ENCODE measurements at regions not wholly inside any gene's neighbourhood (a gene's known extent, or its start where the extent isn't known, plus 50 kb on each side); places are given as distances from the start of the nearest gene placed in this dataset.

DNA sequence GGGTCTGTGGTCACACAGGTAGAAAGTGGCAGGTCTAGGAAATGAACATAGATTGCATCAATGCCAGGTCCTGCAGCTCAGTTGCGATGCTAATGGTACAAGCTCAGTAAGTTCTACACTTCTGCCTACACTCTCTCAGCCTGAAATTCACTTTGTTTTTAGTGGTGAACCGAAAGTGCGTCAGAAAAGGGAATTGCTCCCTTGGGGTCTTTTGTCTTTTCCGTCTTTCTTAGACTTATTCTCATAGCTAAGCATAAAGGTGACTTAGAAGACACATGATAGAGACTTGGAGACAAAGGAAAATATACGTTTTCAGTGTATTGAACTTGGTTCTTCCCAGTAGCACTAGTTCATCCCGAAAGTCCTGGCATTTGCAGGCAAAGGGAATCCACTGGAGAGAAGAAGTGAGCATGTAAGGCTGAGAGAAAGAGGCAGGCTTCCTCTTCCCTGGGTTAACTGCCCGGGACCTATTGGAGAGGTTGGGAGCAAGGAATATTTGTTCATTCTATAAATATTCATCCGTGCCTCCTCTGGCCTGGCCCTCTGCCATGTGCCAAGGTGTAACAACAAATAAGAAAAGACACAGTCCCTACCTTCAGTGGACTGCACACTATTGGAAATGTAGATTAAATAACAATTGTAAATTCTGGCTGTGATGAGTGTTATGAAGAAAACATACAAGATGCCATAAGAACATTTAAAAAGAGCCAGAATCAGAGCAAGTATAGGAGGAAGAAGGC lies 785.8 kb downstream of the MED13L start:
- Mint-ChIP-seq H3K36me3 (ENCODE audit: low read depth, unreplicated experiment) (no peaks in the 10 kb centered on the region), H3K9me3 (ENCODE audit: unreplicated experiment) (no peaks in the 10 kb centered on the region), H3K27me3 (ENCODE audit: unreplicated experiment) (no peaks in the 10 kb centered on the region), H3K4me1 (ENCODE audit: unreplicated experiment) (no peaks in the 10 kb centered on the region), H3K4me3 (ENCODE audit: unreplicated experiment) (no peak overlapping the region), H3K27ac (ENCODE audit: unreplicated experiment) (no peak overlapping the region)
- no peak for DNase-seq (ENCODE audit: low spot score)
- TF ChIP-seq, protein P1, sequence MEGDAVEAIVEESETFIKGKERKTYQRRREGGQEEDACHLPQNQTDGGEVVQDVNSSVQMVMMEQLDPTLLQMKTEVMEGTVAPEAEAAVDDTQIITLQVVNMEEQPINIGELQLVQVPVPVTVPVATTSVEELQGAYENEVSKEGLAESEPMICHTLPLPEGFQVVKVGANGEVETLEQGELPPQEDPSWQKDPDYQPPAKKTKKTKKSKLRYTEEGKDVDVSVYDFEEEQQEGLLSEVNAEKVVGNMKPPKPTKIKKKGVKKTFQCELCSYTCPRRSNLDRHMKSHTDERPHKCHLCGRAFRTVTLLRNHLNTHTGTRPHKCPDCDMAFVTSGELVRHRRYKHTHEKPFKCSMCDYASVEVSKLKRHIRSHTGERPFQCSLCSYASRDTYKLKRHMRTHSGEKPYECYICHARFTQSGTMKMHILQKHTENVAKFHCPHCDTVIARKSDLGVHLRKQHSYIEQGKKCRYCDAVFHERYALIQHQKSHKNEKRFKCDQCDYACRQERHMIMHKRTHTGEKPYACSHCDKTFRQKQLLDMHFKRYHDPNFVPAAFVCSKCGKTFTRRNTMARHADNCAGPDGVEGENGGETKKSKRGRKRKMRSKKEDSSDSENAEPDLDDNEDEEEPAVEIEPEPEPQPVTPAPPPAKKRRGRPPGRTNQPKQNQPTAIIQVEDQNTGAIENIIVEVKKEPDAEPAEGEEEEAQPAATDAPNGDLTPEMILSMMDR (IDR thresholded peaks at IDR 0.05; ENCODE audit: unreplicated experiment), result no peak

DNA sequence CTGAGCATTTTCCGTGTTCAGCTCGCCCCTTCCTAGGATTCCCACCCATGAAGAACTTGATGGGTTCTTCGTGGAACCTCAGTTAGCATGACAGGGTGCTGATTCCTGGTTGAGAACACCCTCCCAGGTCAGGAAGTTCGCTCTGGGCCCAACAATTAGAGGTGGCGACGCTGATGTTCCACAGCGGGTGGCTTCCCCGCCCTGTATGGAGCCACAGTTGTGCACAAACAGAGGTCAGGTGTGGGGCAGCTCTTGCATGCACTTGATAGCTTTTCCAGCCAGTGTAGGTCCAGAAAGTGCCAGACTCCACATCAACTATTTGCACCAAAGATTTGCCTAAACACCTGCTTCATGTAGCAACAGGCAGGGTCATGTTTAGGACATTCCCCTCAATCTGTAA lies 788.2 kb downstream of the MED13L start:
- no peak for DNase-seq (ENCODE audit: low spot score)
- H3K4me1 Mint-ChIP-seq (ENCODE audit: unreplicated experiment), result no peaks in the 10 kb centered on the region
- no peak overlapping the region for H3K27ac Mint-ChIP-seq (ENCODE audit: unreplicated experiment)
- H3K9me3 Mint-ChIP-seq (ENCODE audit: unreplicated experiment), result no peaks in the 10 kb centered on the region
- no peaks in the 10 kb centered on the region for H3K27me3 Mint-ChIP-seq (ENCODE audit: unreplicated experiment)
- H3K4me3 Mint-ChIP-seq (ENCODE audit: unreplicated experiment), result no peak overlapping the region
- TF ChIP-seq, protein P1 (IDR thresholded peaks at IDR 0.05; ENCODE audit: unreplicated experiment), result no peak
- no peaks in the 10 kb centered on the region for H3K36me3 Mint-ChIP-seq (ENCODE audit: low read depth, unreplicated experiment)

DNA sequence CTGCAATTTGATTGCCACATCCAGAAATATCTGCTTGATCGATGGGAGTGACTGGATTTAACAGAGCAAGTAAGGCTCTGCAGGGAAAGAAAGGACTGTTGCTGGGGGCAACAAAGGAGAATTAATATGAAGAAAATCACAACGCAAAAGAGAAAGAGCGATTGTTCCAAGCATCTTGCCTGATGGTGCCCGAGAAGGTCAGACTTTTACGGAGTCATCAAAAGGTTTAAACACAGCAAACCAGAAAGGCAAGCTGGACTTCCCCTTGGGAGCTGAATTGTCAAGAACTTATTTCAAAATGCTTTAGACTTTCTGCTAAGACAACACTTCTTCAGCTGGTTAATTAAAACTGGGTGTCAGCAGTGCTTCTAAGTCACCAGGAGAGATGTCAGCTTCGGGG lies 791.5 kb downstream of the MED13L start:
- Mint-ChIP-seq H3K9me3 (ENCODE audit: unreplicated experiment) (no peaks in the 10 kb centered on the region), H3K4me1 (ENCODE audit: unreplicated experiment) (no peaks in the 10 kb centered on the region), H3K4me3 (ENCODE audit: unreplicated experiment) (no peak overlapping the region), H3K27me3 (ENCODE audit: unreplicated experiment) (no peaks in the 10 kb centered on the region), H3K27ac (ENCODE audit: unreplicated experiment) (no peak overlapping the region), H3K36me3 (ENCODE audit: low read depth, unreplicated experiment) (no peaks in the 10 kb centered on the region)
- no peak for DNase-seq (ENCODE audit: low spot score)
- TF ChIP-seq, protein P1 (IDR thresholded peaks at IDR 0.05; ENCODE audit: unreplicated experiment), result no peak

DNA sequence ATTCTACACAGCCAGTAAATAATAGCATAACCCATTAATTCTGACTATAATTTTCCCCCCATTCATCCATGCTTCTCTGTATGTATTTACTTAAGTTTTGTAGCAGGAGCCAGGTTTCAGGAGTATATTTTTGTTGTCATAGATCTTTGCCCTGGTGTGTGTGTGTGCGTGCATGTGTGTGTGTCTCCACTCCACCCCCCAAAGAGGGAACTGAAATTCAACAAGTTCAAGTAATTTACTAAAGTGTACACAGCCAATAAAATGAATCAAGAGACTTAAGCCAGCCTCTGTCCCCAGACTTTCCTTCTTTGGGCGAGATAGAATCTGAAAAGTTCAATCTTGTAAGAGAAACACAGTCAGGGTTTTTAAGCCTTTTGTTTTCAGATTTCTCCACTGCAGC lies 792.0 kb downstream of the MED13L start:
- Mint-ChIP-seq H3K4me3 (ENCODE audit: unreplicated experiment) (no peak overlapping the region), H3K9me3 (ENCODE audit: unreplicated experiment) (no peaks in the 10 kb centered on the region), H3K36me3 (ENCODE audit: low read depth, unreplicated experiment) (no peaks in the 10 kb centered on the region), H3K27me3 (ENCODE audit: unreplicated experiment) (no peaks in the 10 kb centered on the region), H3K4me1 (ENCODE audit: unreplicated experiment) (no peaks in the 10 kb centered on the region), H3K27ac (ENCODE audit: unreplicated experiment) (no peak overlapping the region)
- TF ChIP-seq, protein P1 (IDR thresholded peaks at IDR 0.05; ENCODE audit: unreplicated experiment), result no peak
- no peak for DNase-seq (ENCODE audit: low spot score)

DNA sequence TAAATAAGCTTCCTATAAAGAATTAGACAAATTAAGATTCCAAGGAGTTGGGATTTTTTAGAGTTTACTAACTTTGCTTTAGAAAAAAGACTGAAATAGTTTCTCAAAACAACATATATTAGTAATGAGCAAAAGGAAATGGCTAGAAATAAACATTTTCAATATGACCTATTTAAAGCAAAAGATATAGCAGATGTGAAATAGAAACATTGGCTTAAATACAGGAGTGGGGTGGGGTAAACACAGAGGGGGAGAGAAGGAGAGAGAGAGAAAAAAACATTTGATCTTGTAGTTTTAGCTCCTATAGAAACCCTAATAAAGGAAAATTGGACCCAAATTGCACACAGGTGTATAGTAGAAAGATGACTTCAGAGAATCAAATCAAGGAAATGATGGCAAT lies 794.5 kb downstream of the MED13L start:
- Mint-ChIP-seq H3K9me3 (ENCODE audit: unreplicated experiment) (no peaks in the 10 kb centered on the region), H3K27me3 (ENCODE audit: unreplicated experiment) (no peaks in the 10 kb centered on the region), H3K36me3 (ENCODE audit: low read depth, unreplicated experiment) (no peaks in the 10 kb centered on the region), H3K27ac (ENCODE audit: unreplicated experiment) (no peak overlapping the region), H3K4me3 (ENCODE audit: unreplicated experiment) (no peak overlapping the region), H3K4me1 (ENCODE audit: unreplicated experiment) (no peaks in the 10 kb centered on the region)
- TF ChIP-seq, protein P1 (IDR thresholded peaks at IDR 0.05; ENCODE audit: unreplicated experiment), result no peak
- DNase-seq (ENCODE audit: low spot score), result no peak
